GM20000 (cell line): ENCODE measurements at regions not wholly inside any gene's neighbourhood (a gene's known extent, or its start where the extent isn't known, plus 50 kb on each side); places are given as distances from the start of the nearest gene placed in this dataset.

Experiments
- DNase-seq: peaks from one replicate; pipeline ENCODE4 v3.0.0; 2012; ENCODE audit warnings: low spot score
- CTCF ChIP-seq: IDR thresholded peaks from 2 replicates; pipeline ENCODE4 v1.5.1; 2012; ENCODE audit warnings: mild to moderate bottlenecking, control low read depth; ENCODE audit errors: extremely low read depth, missing control alignments

GRCh38 chr12:16094437-16094836 is 183.0 kb downstream of the SLC15A5 start:
- DNase-seq = no peak
- no peak for TF ChIP-seq CTCF

- no peak for DNase-seq
- no peak for TF ChIP-seq CTCF
Measured at GRCh38 chr12:16093825-16094224, 182.7 kb downstream of the DERA start.

GRCh38 chr12:16090974-16091373 is 179.8 kb downstream of the DERA start:
- TF ChIP-seq CTCF = no peak

GRCh38 chr12:16088421-16088820 is 177.3 kb downstream of the DERA start:
- TF ChIP-seq CTCF = no peak
- no peak for DNase-seq

More at GRCh38 chr12:16090974-16091373, 179.8 kb downstream of the DERA start:
- DNase-seq = no peak
